ENCODE measurements at regions not wholly inside any gene's neighbourhood (a gene's known extent, or its start where the extent isn't known, plus 50 kb on each side); places are given as distances from the start of the nearest gene placed in this dataset.

DNA sequence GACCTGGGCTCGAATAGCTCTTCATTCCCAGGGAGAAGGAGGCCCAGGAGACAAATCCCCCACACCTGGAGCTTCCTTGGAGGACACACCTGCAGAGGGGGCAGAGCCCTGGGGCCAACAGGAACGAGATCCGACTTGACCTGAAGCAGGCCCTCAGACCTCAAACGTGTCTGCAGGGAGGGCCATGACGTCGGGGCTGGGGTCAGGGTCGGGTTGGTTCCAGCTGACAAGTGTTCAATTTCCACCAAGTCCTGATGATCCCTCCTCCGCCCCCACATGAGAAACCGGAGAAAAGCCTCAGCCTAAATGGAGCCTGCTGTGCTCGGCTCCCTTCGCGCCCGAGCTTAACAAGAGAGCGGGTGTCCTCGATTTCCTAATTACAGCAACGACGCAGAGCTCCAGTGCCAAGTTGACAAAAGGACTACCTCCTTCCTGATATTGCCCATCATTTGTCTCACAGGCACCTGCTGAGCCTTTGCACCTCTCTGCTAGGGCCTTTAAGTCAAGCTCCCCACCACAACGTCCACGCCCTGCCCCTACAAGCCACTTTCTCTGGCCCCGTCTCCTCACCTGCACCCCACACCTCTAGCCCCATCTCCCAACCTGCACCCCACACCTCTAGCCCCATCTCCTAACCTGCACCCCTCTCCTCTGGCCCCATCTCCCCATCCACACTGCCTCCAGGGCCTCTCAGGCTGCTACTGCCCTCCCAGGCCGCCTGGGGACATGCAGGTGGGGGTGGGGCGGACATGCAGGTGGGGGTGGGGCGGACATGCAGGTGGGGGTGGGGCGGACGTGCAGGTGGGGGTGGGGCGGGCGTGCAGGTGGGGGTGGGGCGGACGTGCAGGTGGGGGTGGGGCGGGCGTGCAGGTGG lies 519.4 kb downstream of the GLRX3 start:
- CTCF ChIA-PET: no interaction called here
- POLR2A ChIA-PET: no interaction called here
- Histone ChIP-seq H3K4me3 (no peak overlapping the region), H3K27ac (no peak overlapping the region), H3K4me1 (no peaks in the 10 kb centered on the region), H3K9me3 (no peaks in the 10 kb centered on the region), H3K4me2 (no peak overlapping the region)
- TF ChIP-seq, protein P1, sequence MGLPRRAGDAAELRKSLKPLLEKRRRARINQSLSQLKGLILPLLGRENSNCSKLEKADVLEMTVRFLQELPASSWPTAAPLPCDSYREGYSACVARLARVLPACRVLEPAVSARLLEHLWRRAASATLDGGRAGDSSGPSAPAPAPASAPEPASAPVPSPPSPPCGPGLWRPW (IDR thresholded peaks at IDR 0.05): no peak
- TF ChIP-seq BHLHE40 (IDR thresholded peaks at IDR 0.05; ENCODE audit: low read depth, low read length) (no peak), EHF (CRISPR knock-in tag; IDR thresholded peaks at IDR 0.05) (no peak), SREBF2 (IDR thresholded peaks at IDR 0.05) (no peak), TFCP2L1 (CRISPR knock-in tag; IDR thresholded peaks at IDR 0.05) (no peak), HMGXB4 (CRISPR knock-in tag; IDR thresholded peaks at IDR 0.05; ENCODE audit: borderline replicate concordance) (no peak), HDAC2 (IDR thresholded peaks at IDR 0.05) (no peak), FOSL2 (IDR thresholded peaks at IDR 0.05) (no peak), FOSL2 (CRISPR knock-in tag; IDR thresholded peaks at IDR 0.05) (no peak), CTCF (IDR thresholded peaks at IDR 0.05) (no peak), KDM1A (IDR thresholded peaks at IDR 0.05; ENCODE audit: low read depth) (no peak), PHF8 (IDR thresholded peaks at IDR 0.05; ENCODE audit: borderline replicate concordance, low read depth) (no peak), ZFP36 (IDR thresholded peaks at IDR 0.05; ENCODE audit: borderline replicate concordance, partially characterized antibody) (no peak), CEBPB (IDR thresholded peaks at IDR 0.05) (no peak), CHD2 (IDR thresholded peaks at IDR 0.05; ENCODE audit: low read length, partially characterized antibody) (no peak)
- TF ChIP-seq, protein P2, sequence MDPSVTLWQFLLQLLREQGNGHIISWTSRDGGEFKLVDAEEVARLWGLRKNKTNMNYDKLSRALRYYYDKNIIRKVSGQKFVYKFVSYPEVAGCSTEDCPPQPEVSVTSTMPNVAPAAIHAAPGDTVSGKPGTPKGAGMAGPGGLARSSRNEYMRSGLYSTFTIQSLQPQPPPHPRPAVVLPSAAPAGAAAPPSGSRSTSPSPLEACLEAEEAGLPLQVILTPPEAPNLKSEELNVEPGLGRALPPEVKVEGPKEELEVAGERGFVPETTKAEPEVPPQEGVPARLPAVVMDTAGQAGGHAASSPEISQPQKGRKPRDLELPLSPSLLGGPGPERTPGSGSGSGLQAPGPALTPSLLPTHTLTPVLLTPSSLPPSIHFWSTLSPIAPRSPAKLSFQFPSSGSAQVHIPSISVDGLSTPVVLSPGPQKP (IDR thresholded peaks at IDR 0.05; ENCODE audit: low read depth, low read length): no peak
- TF ChIP-seq, protein P3, sequence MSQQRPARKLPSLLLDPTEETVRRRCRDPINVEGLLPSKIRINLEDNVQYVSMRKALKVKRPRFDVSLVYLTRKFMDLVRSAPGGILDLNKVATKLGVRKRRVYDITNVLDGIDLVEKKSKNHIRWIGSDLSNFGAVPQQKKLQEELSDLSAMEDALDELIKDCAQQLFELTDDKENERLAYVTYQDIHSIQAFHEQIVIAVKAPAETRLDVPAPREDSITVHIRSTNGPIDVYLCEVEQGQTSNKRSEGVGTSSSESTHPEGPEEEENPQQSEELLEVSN (IDR thresholded peaks at IDR 0.05; ENCODE audit: borderline replicate concordance, low read depth): no peak
- WGBS (ENCODE audit: missing lambda C conversion rate): 45% methylated on average over 16 of the region's 31 CpGs
- FAIRE-seq (no peak), ATAC-seq (no peak), DNase-seq (ENCODE audit: low read depth in 1 of 2, low spot score in 1 of 2) (no peak)

DNA sequence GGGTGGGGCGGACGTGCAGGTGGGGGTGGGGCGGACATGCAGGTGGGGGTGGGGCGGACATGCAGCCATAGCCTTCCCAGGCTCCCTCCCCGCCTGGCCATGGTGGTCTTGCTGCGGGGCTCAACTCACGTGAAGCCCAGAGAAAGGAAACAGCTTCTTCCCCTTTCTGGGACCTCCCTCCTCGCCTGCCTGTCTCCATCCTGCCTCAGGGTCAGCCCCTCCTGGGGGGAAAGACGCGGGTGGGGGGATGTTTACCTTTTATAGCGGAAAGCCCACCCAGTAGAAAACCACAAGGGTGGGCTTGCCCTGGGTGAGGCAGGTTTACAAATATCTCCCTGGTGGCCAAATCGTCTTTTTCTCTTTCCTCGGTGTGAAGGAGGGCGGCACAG lies 520.0 kb downstream of the GLRX3 start:
- FAIRE-seq: no peak
- Histone ChIP-seq H3K4me1 (no peaks in the 10 kb centered on the region), H3K4me2 (no peak overlapping the region), H3K4me3 (no peak overlapping the region), H3K9me3 (no peaks in the 10 kb centered on the region), H3K27ac (no peak overlapping the region)
- CTCF ChIA-PET: no interaction called here
- ATAC-seq: no peak
- DNase-seq (ENCODE audit: low read depth in 1 of 2, low spot score in 1 of 2): no peak
- TF ChIP-seq HOXB13 (CRISPR knock-in tag; IDR thresholded peaks at IDR 0.05; ENCODE audit: low read depth) (no peak), RNF2 (IDR thresholded peaks at IDR 0.05; ENCODE audit: borderline replicate concordance, low read depth) (no peak), HOXA7 (CRISPR knock-in tag; IDR thresholded peaks at IDR 0.05) (no peak), CHD2 (IDR thresholded peaks at IDR 0.05; ENCODE audit: low read length, partially characterized antibody) (no peak), RAD21 (conservative IDR thresholded peaks at IDR 0.05 in 1 of 2, IDR thresholded peaks at IDR 0.05 in 1 of 2) (no peak), JUNB (IDR thresholded peaks at IDR 0.05) (no peak), FOSL2 (IDR thresholded peaks at IDR 0.05) (no peak), FOSL2 (CRISPR knock-in tag; IDR thresholded peaks at IDR 0.05) (no peak), KDM1A (IDR thresholded peaks at IDR 0.05; ENCODE audit: low read depth) (no peak)
- TF ChIP-seq, protein P1 (IDR thresholded peaks at IDR 0.05): no peak
- WGBS (ENCODE audit: missing lambda C conversion rate): 32% methylated on average over 9 of the region's 14 CpGs
- POLR2A ChIA-PET: no interaction called here

All from A549 (cell line).